DOHH2 (cell line): ENCODE measurements at regions not wholly inside any gene's neighbourhood (a gene's known extent, or its start where the extent isn't known, plus 50 kb on each side); places are given as distances from the start of the nearest gene placed in this dataset.

ENCODE experiments used
- H3F3A ChIP-seq: fragments of 200-600 bp; sonication (generic), shearing (Covaris generic); 2 replicates; pipeline ENCODE4 v1.6.0; 2016; ENCODE audit warnings: antibody characterized with exemption, mild to moderate bottlenecking; ENCODE audit not compliant: control insufficient read depth, insufficient read depth
- H3K27ac ChIP-seq: fragments of 200-600 bp; sonication (generic); 2 replicates; pipeline ENCODE4 v1.5.1; 2014; ENCODE audit warnings: low read depth, mild to moderate bottlenecking, low read length, moderate library complexity
- H3K27me3 ChIP-seq: fragments of 200-600 bp; sonication (generic); 2 replicates; pipeline ENCODE4 v1.6.1; 2014; ENCODE audit warnings: mild to moderate bottlenecking, low read length, mixed read lengths; ENCODE audit not compliant: control insufficient read depth
- H3K36me3 ChIP-seq: fragments of 200-600 bp; sonication (generic); 2 replicates; pipeline ENCODE4 v1.6.1; 2014; ENCODE audit warnings: mild to moderate bottlenecking, low read length, moderate library complexity, mixed read lengths; ENCODE audit not compliant: control insufficient read depth
- H3K4me1 ChIP-seq: fragments of 200-600 bp; sonication (generic); 2 replicates; pipeline ENCODE4 v1.6.1; 2014; ENCODE audit warnings: mild to moderate bottlenecking, low read length, mixed read lengths; ENCODE audit not compliant: control insufficient read depth
- H3K4me2 ChIP-seq: fragments of 200-600 bp; sonication (generic); 2 replicates; pipeline ENCODE4 v1.6.0; 2014; ENCODE audit warnings: mild to moderate bottlenecking, low read length, moderate library complexity
- H3K4me3 ChIP-seq: fragments of 200-600 bp; sonication (generic); 2 replicates; pipeline ENCODE4 v1.5.1; 2014; ENCODE audit warnings: mild to moderate bottlenecking, low read length, mixed read lengths
- H3K79me2 ChIP-seq: fragments of 200-600 bp; sonication (generic); 2 replicates; pipeline ENCODE4 v1.6.1; 2014; ENCODE audit warnings: mild to moderate bottlenecking, low read length, mixed read lengths; ENCODE audit not compliant: control insufficient read depth
- H3K9me2 ChIP-seq: fragments of 200-600 bp; sonication (generic); replicated peaks from 2 replicates; pipeline ENCODE4 v1.6.1; 2014; ENCODE audit warnings: mild to moderate bottlenecking, low read length, mixed read lengths; ENCODE audit not compliant: control insufficient read depth
- H3K9me3 ChIP-seq: fragments of 200-600 bp; sonication (generic); 2 replicates; pipeline ENCODE4 v1.6.1; 2014; ENCODE audit warnings: antibody characterized with exemption, low read length, mixed read lengths; ENCODE audit not compliant: control insufficient read depth, insufficient read depth
- H4K20me1 ChIP-seq: fragments of 200-600 bp; sonication (generic); 2 replicates; pipeline ENCODE4 v1.6.0; 2014; ENCODE audit warnings: low read depth, mild to moderate bottlenecking, antibody characterized with exemption, low read length, moderate library complexity; ENCODE audit not compliant: control insufficient read depth, insufficient read depth
- CTCF ChIP-seq: fragments of 200-600 bp; sonication (generic); IDR thresholded peaks from one replicate; pipeline ENCODE4 v1.5.1; 2014; ENCODE audit warnings: antibody characterized with exemption, mild to moderate bottlenecking, low read depth, low read length; ENCODE audit not compliant: poor library complexity, severe bottlenecking
- EZH2phosphoT487 ChIP-seq: fragments of 200-600 bp; sonication (generic); IDR thresholded peaks from 2 replicates; pipeline ENCODE4 v1.6.1; 2017; ENCODE audit warnings: borderline replicate concordance, mild to moderate bottlenecking, antibody characterized with exemption, low read length, moderate library complexity, mixed read lengths

- Histone ChIP-seq H3K9me2 (no peaks in the 10 kb centered on the region), H3K27me3 (no peaks in the 10 kb centered on the region), H4K20me1 (no peaks in the 10 kb centered on the region), H3K4me1 (peaks cover 14% of the 10 kb centered on the region), H3K4me2 (no peak overlapping the region), H3K27ac (no peak overlapping the region), H3K9me3 (peaks cover 47% of the 10 kb centered on the region), H3K79me2 (no peaks in the 10 kb centered on the region), H3K36me3 (no peaks in the 10 kb centered on the region), H3F3A (no peaks in the 10 kb centered on the region), H3K4me3 (no peak overlapping the region)
- TF ChIP-seq CTCF (no peak), EZH2phosphoT487 (no peak)
Measured at GRCh38 chr7:155187061-155187785, 110.5 kb upstream of the INSIG1 start.

GRCh38 chr7:155188357-155188756, 109.3 kb upstream of the INSIG1 start:
- no peak for TF ChIP-seq EZH2phosphoT487
- no peak for TF ChIP-seq CTCF
- Histone ChIP-seq H3K9me3 (peaks cover 46% of the 10 kb centered on the region), H3K4me2 (no peak overlapping the region; the same call in 1 of the 2 replicates)

GRCh38 chr7:155188821-155189581, 108.7 kb upstream of the INSIG1 start:
- peaks cover 40% of the 10 kb centered on the region for H3K9me3 ChIP-seq
- no peaks in the 10 kb centered on the region for H3K9me2 ChIP-seq
- H3K79me2 ChIP-seq: no peaks in the 10 kb centered on the region
- no peaks in the 10 kb centered on the region for H4K20me1 ChIP-seq
- no peak for TF ChIP-seq EZH2phosphoT487
- TF ChIP-seq CTCF: no peak
- H3K36me3 ChIP-seq: no peaks in the 10 kb centered on the region
- H3K27ac ChIP-seq: no peak overlapping the region
- H3K4me2 ChIP-seq: no peak overlapping the region; the same call in 1 of the 2 replicates
- H3K27me3 ChIP-seq: no peaks in the 10 kb centered on the region
- peaks cover 19% of the 10 kb centered on the region for H3K4me1 ChIP-seq
- H3K4me3 ChIP-seq: no peak overlapping the region
- no peaks in the 10 kb centered on the region for H3F3A ChIP-seq

More at GRCh38 chr7:155188357-155188756, 109.3 kb upstream of the INSIG1 start:
- H3K36me3 ChIP-seq: no peaks in the 10 kb centered on the region
- H3K27me3 ChIP-seq: no peaks in the 10 kb centered on the region
- no peaks in the 10 kb centered on the region for H3F3A ChIP-seq
- H3K4me1 ChIP-seq: peaks cover 14% of the 10 kb centered on the region
- no peak overlapping the region for H3K27ac ChIP-seq
- no peaks in the 10 kb centered on the region for H4K20me1 ChIP-seq
- no peaks in the 10 kb centered on the region for H3K9me2 ChIP-seq
- H3K4me3 ChIP-seq: no peak overlapping the region
- H3K79me2 ChIP-seq: no peaks in the 10 kb centered on the region
